IPS-NIHi7 (cell line): ENCODE measurements at regions not wholly inside any gene's neighbourhood (a gene's known extent, or its start where the extent isn't known, plus 50 kb on each side); places are given as distances from the start of the nearest gene placed in this dataset.
"Not testable (repeated sequence)": the region's sequence is repeated elsewhere in the genome, so short reads cannot be mapped to it uniquely, and the experiment has no call there.

Source experiments
- DNase-seq: peaks from one replicate; pipeline ENCODE4 v3.0.0; 2012; ENCODE audit warnings: mixed read lengths; ENCODE audit errors: extremely low spot score

GRCh38 chr15:38127306-38127771 lies 125.3 kb upstream of the SPRED1 start:
- DNase-seq: no peak

- no peak for DNase-seq
Observed at GRCh38 chr15:38128341-38128781, 124.3 kb upstream of the SPRED1 start.

- no peak for DNase-seq
Observed at GRCh38 chr15:38128921-38129320, 123.7 kb upstream of the SPRED1 start.

- DNase-seq: no peak
Observed at GRCh38 chr15:38129531-38130204, 123.0 kb upstream of the SPRED1 start.

GRCh38 chr15:38130205-38130567 lies 122.5 kb upstream of the SPRED1 start:
- DNase-seq: no peak

- no peak for DNase-seq
Observed at GRCh38 chr15:38130740-38131498, 121.7 kb upstream of the SPRED1 start.

- no peak for DNase-seq
Observed at GRCh38 chr15:38134252-38134651, 118.4 kb upstream of the SPRED1 start.

GRCh38 chr15:38142195-38142594 lies 110.4 kb upstream of the SPRED1 start:
- DNase-seq: not testable (repeated sequence)

GRCh38 chr15:38144921-38145320 lies 107.7 kb upstream of the SPRED1 start:
- DNase-seq: no peak

GRCh38 chr15:38145651-38146111 lies 107.0 kb upstream of the SPRED1 start:
- DNase-seq: no peak

- DNase-seq: no peak
Observed at GRCh38 chr15:38147246-38147645, 105.4 kb upstream of the SPRED1 start.

- DNase-seq: no peak
Observed at GRCh38 chr15:38148471-38148870, 104.2 kb upstream of the SPRED1 start.

- DNase-seq: no peak
Observed at GRCh38 chr15:38149315-38149714, 103.3 kb upstream of the SPRED1 start.

- DNase-seq: no peak
Observed at GRCh38 chr15:38150148-38150547, 102.5 kb upstream of the SPRED1 start.

- DNase-seq: no peak
Observed at GRCh38 chr15:38150794-38151193, 101.8 kb upstream of the SPRED1 start.

GRCh38 chr15:38153781-38154180 lies 98.9 kb upstream of the SPRED1 start:
- no peak for DNase-seq

GRCh38 chr15:38154255-38154654 lies 98.4 kb upstream of the SPRED1 start:
- no peak for DNase-seq

GRCh38 chr15:38154837-38155236 lies 97.8 kb upstream of the SPRED1 start:
- DNase-seq: no peak

- DNase-seq: no peak
Observed at GRCh38 chr15:38163658-38164057, 89.0 kb upstream of the SPRED1 start.

GRCh38 chr15:38164061-38164460 lies 88.6 kb upstream of the SPRED1 start:
- DNase-seq: no peak

- DNase-seq: no peak
Observed at GRCh38 chr15:38164507-38164906, 88.1 kb upstream of the SPRED1 start.

GRCh38 chr15:38168467-38169070 lies 84.1 kb upstream of the SPRED1 start:
- DNase-seq: no peak

- DNase-seq: no peak
Observed at GRCh38 chr15:38171973-38172372, 80.7 kb upstream of the SPRED1 start.
